ENCODE measurements at regions not wholly inside any gene's neighbourhood (a gene's known extent, or its start where the extent isn't known, plus 50 kb on each side); places are given as distances from the start of the nearest gene placed in this dataset.
"Not testable (repeated sequence)": the region's sequence is repeated elsewhere in the genome, so short reads cannot be mapped to it uniquely, and the experiment has no call there.

DNA sequence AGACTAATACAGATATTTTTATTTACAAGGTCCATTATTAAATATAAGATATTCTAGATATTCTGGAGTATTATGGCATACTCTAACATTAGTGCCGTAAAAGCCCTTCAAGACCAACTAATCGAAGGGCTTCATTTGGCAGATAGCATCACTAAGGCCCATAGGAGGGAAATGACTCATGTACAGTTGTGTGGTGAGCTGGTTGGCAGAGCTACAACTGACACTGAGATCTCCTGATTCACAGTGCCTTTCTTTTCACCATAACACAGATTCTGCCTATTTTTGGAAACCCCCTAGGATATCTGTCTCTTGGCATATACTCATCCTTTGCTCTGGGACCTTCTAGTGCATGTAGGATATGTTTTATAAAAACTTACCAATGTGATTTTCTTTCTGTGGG lies 201.7 kb upstream of the AFF2 start:
- H3K36me3 ChIP-seq (ENCODE audit: control insufficient read depth, insufficient read depth, low read length, severe bottlenecking): no peaks in the 10 kb centered on the region
- H3K4me1 ChIP-seq (ENCODE audit: control insufficient read depth, insufficient read depth, low read length): no peaks in the 10 kb centered on the region
- H3K9ac ChIP-seq (ENCODE audit: low read length): no peak overlapping the region
- no peak for DNase-seq (ENCODE audit: low read depth)
- no peaks in the 10 kb centered on the region for H3K27me3 ChIP-seq (replicated peaks; ENCODE audit: control insufficient read depth, insufficient read depth, low read length)
- no peaks in the 10 kb centered on the region for H3K9me3 ChIP-seq (ENCODE audit: control insufficient read depth, low read length)
- no peak overlapping the region for H3K4me3 ChIP-seq (ENCODE audit: low read length)

DNA sequence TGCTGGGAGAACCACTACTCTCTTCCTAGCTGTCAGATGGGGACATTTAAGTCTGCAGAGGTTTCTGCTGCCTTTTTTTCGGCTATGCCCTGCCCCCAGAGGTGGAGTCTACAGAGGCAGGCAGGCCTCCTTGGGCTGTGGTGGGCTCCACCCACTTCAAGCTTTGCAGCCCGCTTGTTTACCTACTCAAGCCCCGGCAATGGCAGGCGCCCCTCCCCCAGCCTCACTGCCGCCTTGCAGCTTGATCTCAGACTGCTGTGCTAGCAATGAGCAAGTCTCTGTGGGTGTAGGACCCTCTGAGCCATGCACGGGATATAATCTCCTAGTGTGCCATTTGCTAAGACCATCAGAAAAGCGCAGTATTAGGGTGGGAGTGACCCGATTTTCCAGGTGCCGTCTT lies 195.2 kb upstream of the AFF2 start:
- not testable (repeated sequence) for DNase-seq (ENCODE audit: low read depth); H3K9ac ChIP-seq (ENCODE audit: low read length)

DNA sequence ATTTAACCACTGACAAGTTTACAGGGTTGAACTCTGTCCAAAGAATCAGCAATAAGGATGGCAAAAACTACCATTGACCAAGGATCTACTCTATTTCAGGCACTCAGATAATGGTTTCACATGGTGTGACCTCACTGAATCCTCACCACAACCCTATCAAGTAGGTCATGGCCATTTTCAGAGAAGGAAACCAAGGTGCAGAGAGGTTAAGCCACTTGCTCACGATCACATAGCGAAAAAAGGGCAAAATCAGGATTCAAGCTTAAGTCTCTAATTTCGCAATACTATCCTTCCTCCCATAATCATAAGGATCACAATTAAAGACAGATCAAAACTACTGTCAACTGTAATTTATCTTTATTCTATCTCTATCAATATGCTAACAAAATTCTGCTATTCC lies 191.0 kb upstream of the AFF2 start:
- no peak overlapping the region for H3K4me3 ChIP-seq (ENCODE audit: low read length)
- H3K9me3 ChIP-seq (ENCODE audit: control insufficient read depth, low read length): no peaks in the 10 kb centered on the region
- DNase-seq (ENCODE audit: low read depth): no peak
- H3K36me3 ChIP-seq (ENCODE audit: control insufficient read depth, insufficient read depth, low read length, severe bottlenecking): no peaks in the 10 kb centered on the region
- H3K4me1 ChIP-seq (ENCODE audit: control insufficient read depth, insufficient read depth, low read length): no peaks in the 10 kb centered on the region
- no peak overlapping the region for H3K9ac ChIP-seq (ENCODE audit: low read length)
- H3K27me3 ChIP-seq (replicated peaks; ENCODE audit: control insufficient read depth, insufficient read depth, low read length): no peaks in the 10 kb centered on the region

More for the DNA sequence above, 195.2 kb upstream of the AFF2 start:
- H3K27me3 ChIP-seq (replicated peaks; ENCODE audit: control insufficient read depth, insufficient read depth, low read length); H3K9me3 ChIP-seq (ENCODE audit: control insufficient read depth, low read length); H3K4me1 ChIP-seq (ENCODE audit: control insufficient read depth, insufficient read depth, low read length); H3K4me3 ChIP-seq (ENCODE audit: low read length); H3K36me3 ChIP-seq (ENCODE audit: control insufficient read depth, insufficient read depth, low read length, severe bottlenecking): not testable (repeated sequence)

DNA sequence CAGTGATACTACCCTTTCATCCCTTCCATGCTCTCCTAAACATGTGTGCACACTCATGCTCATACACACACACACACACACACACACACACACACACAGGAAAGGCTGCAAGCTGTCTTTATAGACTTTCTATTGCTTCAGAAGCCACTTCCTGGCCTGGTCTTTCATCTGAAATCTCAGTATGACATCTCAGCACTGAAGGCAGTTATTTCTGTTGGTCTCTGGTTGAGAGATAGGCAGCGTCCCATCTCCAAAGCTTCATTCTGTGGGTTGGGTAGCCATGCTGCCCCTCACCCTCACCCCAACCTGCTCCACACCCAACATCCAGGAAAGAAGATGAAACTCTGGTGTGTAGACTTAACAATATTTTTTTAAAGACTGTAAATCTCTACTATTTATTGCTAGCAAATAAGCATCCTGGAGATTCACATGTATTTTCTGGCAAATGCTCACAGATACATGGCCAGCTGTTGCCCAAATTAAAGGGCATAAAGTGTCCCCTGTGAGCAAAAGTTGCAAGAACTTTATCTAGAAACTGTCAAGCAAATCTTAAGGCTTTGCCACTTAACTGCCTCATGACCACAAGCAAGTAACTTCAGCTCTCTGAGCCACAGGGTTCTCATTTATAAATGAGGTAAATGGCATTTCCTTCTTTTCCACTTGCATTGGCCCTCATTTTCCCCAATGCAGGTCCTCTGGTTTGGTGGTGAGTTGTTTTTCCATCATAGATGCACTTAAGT lies 189.8 kb upstream of the AFF2 start:
- Histone ChIP-seq H3K4me3 (ENCODE audit: low read length) (no peak overlapping the region), H3K27me3 (replicated peaks; ENCODE audit: control insufficient read depth, insufficient read depth, low read length) (no peaks in the 10 kb centered on the region), H3K4me1 (ENCODE audit: control insufficient read depth, insufficient read depth, low read length) (no peaks in the 10 kb centered on the region), H3K9ac (ENCODE audit: low read length) (no peak overlapping the region), H3K36me3 (ENCODE audit: control insufficient read depth, insufficient read depth, low read length, severe bottlenecking) (no peaks in the 10 kb centered on the region), H3K9me3 (ENCODE audit: control insufficient read depth, low read length) (no peaks in the 10 kb centered on the region)
- no peak for DNase-seq (ENCODE audit: low read depth)

DNA sequence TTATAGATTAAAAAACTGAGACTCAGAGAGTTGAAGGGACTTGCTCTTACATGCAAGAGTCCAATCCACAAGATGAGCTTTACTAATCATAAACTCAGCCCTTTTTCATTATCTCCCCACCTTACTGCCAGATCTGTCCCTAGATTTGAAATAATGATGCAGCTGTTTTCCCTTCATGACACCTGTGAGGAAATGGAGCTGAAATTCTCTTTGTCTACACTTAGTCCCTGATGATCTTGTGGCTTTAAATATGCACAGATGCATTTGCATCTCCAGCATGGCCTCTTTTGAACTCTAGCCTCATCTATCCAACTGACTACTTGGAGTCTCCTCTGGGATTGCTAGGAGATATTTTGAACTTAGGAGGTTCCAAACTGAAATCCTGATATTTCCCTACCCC lies 188.9 kb upstream of the AFF2 start:
- no peak overlapping the region for H3K9ac ChIP-seq (ENCODE audit: low read length)
- H3K4me1 ChIP-seq (ENCODE audit: control insufficient read depth, insufficient read depth, low read length): no peaks in the 10 kb centered on the region
- no peaks in the 10 kb centered on the region for H3K9me3 ChIP-seq (ENCODE audit: control insufficient read depth, low read length)
- no peak overlapping the region for H3K4me3 ChIP-seq (ENCODE audit: low read length)
- no peak for DNase-seq (ENCODE audit: low read depth)
- H3K36me3 ChIP-seq (ENCODE audit: control insufficient read depth, insufficient read depth, low read length, severe bottlenecking): no peaks in the 10 kb centered on the region
- no peaks in the 10 kb centered on the region for H3K27me3 ChIP-seq (replicated peaks; ENCODE audit: control insufficient read depth, insufficient read depth, low read length)

DNA sequence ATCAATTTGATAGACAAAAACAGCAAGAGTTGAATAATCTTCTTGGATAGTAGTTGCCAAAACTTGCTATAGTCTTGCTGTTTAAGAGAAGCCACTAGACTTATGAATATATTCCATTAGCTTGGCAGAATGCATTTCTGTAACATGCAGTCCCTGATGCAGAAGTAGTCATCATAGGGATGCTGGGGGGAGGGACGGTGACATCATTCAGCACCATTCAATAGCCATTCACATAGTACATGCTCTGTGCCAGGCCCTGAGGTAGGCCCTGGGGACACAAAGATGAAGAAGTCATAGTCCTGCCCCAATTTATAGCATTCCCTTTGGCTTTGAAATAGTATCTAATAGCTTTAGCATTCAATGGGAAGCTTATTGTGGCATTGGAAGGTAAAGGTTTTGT lies 185.5 kb upstream of the AFF2 start:
- no peak overlapping the region for H3K4me3 ChIP-seq (ENCODE audit: low read length)
- H3K36me3 ChIP-seq (ENCODE audit: control insufficient read depth, insufficient read depth, low read length, severe bottlenecking): no peaks in the 10 kb centered on the region
- no peak overlapping the region for H3K9ac ChIP-seq (ENCODE audit: low read length)
- DNase-seq (ENCODE audit: low read depth): no peak
- H3K27me3 ChIP-seq (replicated peaks; ENCODE audit: control insufficient read depth, insufficient read depth, low read length): no peaks in the 10 kb centered on the region
- H3K4me1 ChIP-seq (ENCODE audit: control insufficient read depth, insufficient read depth, low read length): no peaks in the 10 kb centered on the region
- no peaks in the 10 kb centered on the region for H3K9me3 ChIP-seq (ENCODE audit: control insufficient read depth, low read length)

DNA sequence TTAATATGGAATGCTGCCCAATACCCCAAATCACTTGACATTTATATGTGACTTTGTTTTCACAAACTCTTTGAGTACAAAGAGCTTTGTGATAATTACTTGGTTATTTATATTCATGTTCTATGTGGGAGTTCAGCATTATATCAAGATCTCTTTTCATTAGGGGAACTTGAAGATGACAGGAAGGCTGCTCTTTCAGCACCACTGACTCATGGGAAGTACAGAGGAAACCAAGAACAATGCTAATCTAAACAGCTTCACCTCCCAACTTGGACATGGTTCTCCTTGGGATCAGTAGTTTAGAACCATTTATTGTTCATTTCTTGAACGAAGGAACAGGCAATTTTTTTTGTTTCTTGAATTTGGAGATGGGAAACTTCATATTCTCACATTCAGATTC lies 184.0 kb upstream of the AFF2 start:
- Histone ChIP-seq H3K27me3 (replicated peaks; ENCODE audit: control insufficient read depth, insufficient read depth, low read length) (no peaks in the 10 kb centered on the region), H3K9ac (ENCODE audit: low read length) (no peak overlapping the region), H3K4me3 (ENCODE audit: low read length) (no peak overlapping the region), H3K36me3 (ENCODE audit: control insufficient read depth, insufficient read depth, low read length, severe bottlenecking) (no peaks in the 10 kb centered on the region), H3K9me3 (ENCODE audit: control insufficient read depth, low read length) (no peaks in the 10 kb centered on the region), H3K4me1 (ENCODE audit: control insufficient read depth, insufficient read depth, low read length) (no peaks in the 10 kb centered on the region)
- no peak for DNase-seq (ENCODE audit: low read depth)

DNA sequence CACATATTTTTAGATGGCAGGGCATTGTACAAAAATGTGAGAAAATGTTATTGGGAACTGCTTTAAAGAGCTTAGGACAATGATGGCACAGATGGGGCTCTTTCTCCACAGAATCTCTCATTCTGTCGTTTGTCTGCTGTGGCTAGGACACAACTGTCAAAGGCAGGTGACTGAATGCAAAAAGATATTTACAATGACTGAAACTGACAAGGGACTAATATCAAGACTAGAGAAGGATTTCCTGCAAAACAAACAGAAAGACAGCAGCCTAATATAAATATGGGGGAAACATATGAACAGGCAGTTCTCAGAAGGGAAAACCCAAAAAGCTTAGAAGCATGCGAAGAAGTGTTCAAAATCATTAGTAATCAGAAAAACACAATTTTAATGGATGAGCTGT lies 177.5 kb upstream of the AFF2 start:
- H3K27me3 ChIP-seq (replicated peaks; ENCODE audit: control insufficient read depth, insufficient read depth, low read length): no peaks in the 10 kb centered on the region
- no peaks in the 10 kb centered on the region for H3K4me1 ChIP-seq (ENCODE audit: control insufficient read depth, insufficient read depth, low read length)
- H3K9ac ChIP-seq (ENCODE audit: low read length): no peak overlapping the region
- no peaks in the 10 kb centered on the region for H3K9me3 ChIP-seq (ENCODE audit: control insufficient read depth, low read length)
- no peak for DNase-seq (ENCODE audit: low read depth)
- no peak overlapping the region for H3K4me3 ChIP-seq (ENCODE audit: low read length)
- no peaks in the 10 kb centered on the region for H3K36me3 ChIP-seq (ENCODE audit: control insufficient read depth, insufficient read depth, low read length, severe bottlenecking)

DNA sequence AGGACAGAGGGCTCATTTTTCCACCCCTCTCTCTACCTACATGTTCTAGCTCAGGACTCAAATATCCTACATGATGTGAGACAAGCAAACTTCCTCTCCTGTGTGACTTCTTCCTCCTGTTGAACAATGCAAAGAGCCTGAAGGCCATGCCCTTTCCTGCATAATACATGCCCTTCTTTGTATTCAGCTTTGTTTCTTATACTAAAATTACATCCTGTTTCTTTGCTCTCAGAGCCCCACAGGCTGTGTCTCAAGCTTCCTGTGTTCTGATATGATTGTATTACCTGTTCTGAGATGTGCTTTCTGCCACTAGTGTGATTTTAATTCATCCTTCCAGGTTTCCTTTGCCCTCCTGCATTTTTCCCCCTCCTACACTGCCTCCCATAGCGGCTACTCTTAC lies 166.4 kb upstream of the AFF2 start:
- H3K4me3 ChIP-seq (ENCODE audit: low read length): no peak overlapping the region

DNA sequence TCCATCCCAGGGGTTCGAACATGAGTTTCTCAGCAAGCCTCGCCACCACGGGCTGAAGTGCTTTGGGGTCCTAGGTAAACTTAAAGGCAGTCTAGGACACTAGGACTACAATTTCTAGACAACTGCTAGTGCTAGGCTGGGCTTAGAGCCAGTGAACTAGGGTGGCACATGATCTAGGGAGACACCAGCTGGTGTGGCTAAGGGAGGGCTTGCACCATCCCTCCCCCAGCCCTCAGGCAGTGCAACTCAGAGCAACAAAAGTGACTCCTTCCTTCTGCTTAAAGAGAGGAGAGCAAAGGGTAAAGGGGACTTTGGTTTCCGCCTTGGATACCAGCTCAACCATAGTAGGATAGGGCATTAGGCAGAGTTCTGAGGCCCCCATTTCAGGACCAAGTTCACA lies 162.5 kb upstream of the AFF2 start:
- Histone ChIP-seq H3K9me3 (ENCODE audit: control insufficient read depth, low read length) (peaks cover 5% of the 10 kb centered on the region), H3K9ac (ENCODE audit: low read length) (no peak overlapping the region), H3K4me3 (ENCODE audit: low read length) (no peak overlapping the region), H3K36me3 (ENCODE audit: control insufficient read depth, insufficient read depth, low read length, severe bottlenecking) (no peaks in the 10 kb centered on the region), H3K27me3 (replicated peaks; ENCODE audit: control insufficient read depth, insufficient read depth, low read length) (no peaks in the 10 kb centered on the region), H3K4me1 (ENCODE audit: control insufficient read depth, insufficient read depth, low read length) (no peaks in the 10 kb centered on the region)
- no peak for DNase-seq (ENCODE audit: low read depth)

More for the DNA sequence above, 166.4 kb upstream of the AFF2 start:
- no peak for DNase-seq (ENCODE audit: low read depth)
- H3K4me1 ChIP-seq (ENCODE audit: control insufficient read depth, insufficient read depth, low read length): no peaks in the 10 kb centered on the region
- H3K9ac ChIP-seq (ENCODE audit: low read length): no peak overlapping the region
- no peaks in the 10 kb centered on the region for H3K36me3 ChIP-seq (ENCODE audit: control insufficient read depth, insufficient read depth, low read length, severe bottlenecking)
- H3K27me3 ChIP-seq (replicated peaks; ENCODE audit: control insufficient read depth, insufficient read depth, low read length): no peaks in the 10 kb centered on the region
- H3K9me3 ChIP-seq (ENCODE audit: control insufficient read depth, low read length): no peaks in the 10 kb centered on the region

DNA sequence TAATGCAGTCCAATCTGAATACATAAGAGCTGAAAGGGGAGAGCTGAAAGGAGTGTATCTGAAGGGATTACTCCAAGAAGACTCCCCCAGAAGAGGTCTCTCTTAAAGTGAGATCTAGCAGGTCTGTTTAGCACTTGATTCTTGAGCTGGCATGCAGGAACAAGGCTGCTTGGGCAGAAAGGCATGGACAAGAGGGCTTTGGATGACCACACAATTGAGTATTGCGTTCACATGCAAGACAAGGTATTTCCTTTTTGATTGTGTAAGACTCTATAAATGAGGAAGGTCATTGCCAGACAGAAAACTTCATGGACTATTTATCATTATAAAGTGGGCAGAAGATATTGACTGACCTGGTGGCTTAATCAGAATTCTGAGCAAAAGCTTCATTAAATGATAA lies 145.5 kb upstream of the AFF2 start:
- H3K9ac ChIP-seq (ENCODE audit: low read length): no peak overlapping the region
- no peak for DNase-seq (ENCODE audit: low read depth)
- H3K9me3 ChIP-seq (ENCODE audit: control insufficient read depth, low read length): peaks cover 4% of the 10 kb centered on the region
- no peak overlapping the region for H3K4me3 ChIP-seq (ENCODE audit: low read length)
- no peaks in the 10 kb centered on the region for H3K27me3 ChIP-seq (replicated peaks; ENCODE audit: control insufficient read depth, insufficient read depth, low read length)
- no peaks in the 10 kb centered on the region for H3K36me3 ChIP-seq (ENCODE audit: control insufficient read depth, insufficient read depth, low read length, severe bottlenecking)
- H3K4me1 ChIP-seq (ENCODE audit: control insufficient read depth, insufficient read depth, low read length): no peaks in the 10 kb centered on the region

DNA sequence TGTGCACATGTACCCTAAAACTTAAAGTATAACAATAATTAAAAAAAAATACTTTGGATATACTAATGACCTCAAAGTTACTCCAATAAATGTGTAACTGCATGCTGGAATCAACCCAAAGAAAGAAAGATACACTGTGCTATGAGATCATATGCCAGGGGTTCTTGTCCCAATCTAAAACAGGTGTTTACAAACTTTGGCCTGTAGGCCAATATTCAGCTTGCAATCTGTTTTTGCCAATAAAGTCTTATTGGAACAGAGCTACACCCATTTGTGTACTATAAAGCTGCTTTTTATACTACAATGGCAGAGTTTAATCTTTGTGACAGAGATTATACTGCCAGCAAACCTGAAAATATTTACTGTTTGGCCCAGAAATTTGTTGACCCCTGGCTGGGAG lies 138.8 kb upstream of the AFF2 start:
- Histone ChIP-seq H3K9me3 (ENCODE audit: control insufficient read depth, low read length) (no peaks in the 10 kb centered on the region), H3K27me3 (replicated peaks; ENCODE audit: control insufficient read depth, insufficient read depth, low read length) (no peaks in the 10 kb centered on the region), H3K4me1 (ENCODE audit: control insufficient read depth, insufficient read depth, low read length) (peaks cover 7% of the 10 kb centered on the region), H3K36me3 (ENCODE audit: control insufficient read depth, insufficient read depth, low read length, severe bottlenecking) (no peaks in the 10 kb centered on the region), H3K9ac (ENCODE audit: low read length) (no peak overlapping the region), H3K4me3 (ENCODE audit: low read length) (no peak overlapping the region)
- no peak for DNase-seq (ENCODE audit: low read depth)
